ENCODE measurements at regions not wholly inside any gene's neighbourhood (a gene's known extent, or its start where the extent isn't known, plus 50 kb on each side); places are given as distances from the start of the nearest gene placed in this dataset.

- H3K4me1 ChIP-seq (replicated peaks in 1 of 4; ENCODE audit: control insufficient read depth in 3 of 4, insufficient read depth in 4 of 4, low read length in 3 of 4): no peaks in the 10 kb centered on the region; a peak in 1 of 7 replicates
- no peak overlapping the region for H3K14ac ChIP-seq (ENCODE audit: insufficient read length)
- H3K4me2 ChIP-seq (ENCODE audit: insufficient read depth in 1 of 2, low read depth in 2 of 2, low read length in 2 of 2): no peak overlapping the region
- H3K9ac ChIP-seq (replicated peaks in 1 of 4; ENCODE audit: extremely low read depth in 1 of 4, low read depth in 3 of 4, low read length in 3 of 4): no peak overlapping the region
- no peak overlapping the region for H3K18ac ChIP-seq (ENCODE audit: extremely low read depth, low read length)
- DNase-seq (ENCODE audit: low read depth in 1 of 2, low spot score in 2 of 2): no peak
- no peak overlapping the region for H3K4me3 ChIP-seq (ENCODE audit: extremely low read depth in 1 of 4, insufficient read depth in 2 of 4, low read depth in 3 of 4, low read length in 4 of 4)
- H3K36me3 ChIP-seq (ENCODE audit: control insufficient read depth in 2 of 4, insufficient read depth in 4 of 4, low read length in 3 of 4): no peaks in the 10 kb centered on the region
- H4K20me1 ChIP-seq (replicated peaks in 1 of 2; ENCODE audit: control insufficient read depth in 1 of 2, insufficient read depth in 2 of 2, low read length in 2 of 2): no peaks in the 10 kb centered on the region
- H2BK120ac ChIP-seq (replicated peaks; ENCODE audit: low read depth, low read length): no peak overlapping the region
- H2BK5ac ChIP-seq (ENCODE audit: low read depth, low read length): no peak overlapping the region
- no peaks in the 10 kb centered on the region; a peak in 1 of 4 replicates for H3K9me3 ChIP-seq (ENCODE audit: insufficient read depth in 2 of 2, low read depth in 1 of 2, low read length in 1 of 2)
- no peaks in the 10 kb centered on the region for H3K27me3 ChIP-seq (replicated peaks in 1 of 4; ENCODE audit: control insufficient read depth in 3 of 4, extremely low read depth in 1 of 4, insufficient read depth in 3 of 4, low read length in 3 of 4)
- H2BK20ac ChIP-seq (ENCODE audit: low read length): no peak overlapping the region
- no peak overlapping the region for H3K4ac ChIP-seq (replicated peaks; ENCODE audit: insufficient read length, low read depth, low read length)
- no peak overlapping the region for H2BK12ac ChIP-seq (ENCODE audit: low read depth, low read length)
- H3K79me1 ChIP-seq (ENCODE audit: low read depth, low read length): no peaks in the 10 kb centered on the region
- no peak for FAIRE-seq
- no peak overlapping the region for H3K23ac ChIP-seq (ENCODE audit: insufficient read length)
- H2AFZ ChIP-seq (ENCODE audit: low read length): no peak overlapping the region
- CTCF ChIA-PET (ENCODE audit: partially characterized antibody): no interaction called here
- no peak overlapping the region for H2BK15ac ChIP-seq (ENCODE audit: low read length)
- H4K8ac ChIP-seq (ENCODE audit: extremely low read depth, insufficient read depth, low read length): no peak overlapping the region
- POLR2A ChIA-PET (ENCODE audit: partially characterized antibody): no interaction called here
- no peak overlapping the region for H3K27ac ChIP-seq (ENCODE audit: low read depth, low read length)
- no peak overlapping the region for H3K56ac ChIP-seq (replicated peaks; ENCODE audit: insufficient read length, low read depth, low read length)
- H4K91ac ChIP-seq (replicated peaks; ENCODE audit: insufficient read length, low read length): no peak overlapping the region
- H3K23me2 ChIP-seq (ENCODE audit: low read depth, low read length): no peaks in the 10 kb centered on the region
- H4K5ac ChIP-seq (ENCODE audit: insufficient read length, low read depth, low read length): no peak overlapping the region
- WGBS, 2 experiments (ENCODE audit: extremely low coverage in 1 of 2, insufficient coverage in 1 of 2, insufficient read length in 1 of 2, insufficient replicate concordance in 2 of 2, low coverage in 1 of 2, low lambda C conversion rate in 2 of 2, missing lambda C conversion rate in 1 of 2): 76% methylated on average over 2 of the region's 2 CpGs; no CpG with 5 or more reads in 1 of the 2 experiments
- TF ChIP-seq SIX5 (IDR thresholded peaks at IDR 0.05; ENCODE audit: low read depth, low read length): no peak
- TF ChIP-seq RBBP5 (IDR thresholded peaks at IDR 0.05; ENCODE audit: borderline replicate concordance, low read depth, low read length): no peak
- TF ChIP-seq JUND (IDR thresholded peaks at IDR 0.05; ENCODE audit: low read length): no peak
- no peak for TF ChIP-seq GABPA (IDR thresholded peaks at IDR 0.05; ENCODE audit: borderline replicate concordance, insufficient read depth, low read length)
- no peak for TF ChIP-seq CTBP2 (IDR thresholded peaks at IDR 0.05; ENCODE audit: borderline replicate concordance, insufficient read depth, insufficient read length, low read length)
- H3K79me2 ChIP-seq (ENCODE audit: control insufficient read depth in 1 of 2, insufficient read depth in 2 of 2, low read length in 2 of 2): no peaks in the 10 kb centered on the region
- no peak overlapping the region for H2AK5ac ChIP-seq (ENCODE audit: low read depth, low read length)
Observed at GRCh38 chr13:44710576-44710975, 134.4 kb upstream of the TSC22D1 start.
